IMR-90 (cell line): ENCODE measurements at regions not wholly inside any gene's neighbourhood (a gene's known extent, or its start where the extent isn't known, plus 50 kb on each side); places are given as distances from the start of the nearest gene placed in this dataset.

Experiments used
- ATAC-seq: fragments of 200-7000 bp; cut with Tn5 transposase; 2 replicates; pipeline ENCODE4 v1.9.1; 2020; ENCODE audit warnings: low read depth, mild to moderate bottlenecking, moderate library complexity
- BruUV-seq: library from RNA; stranded (reverse); fragments of 400-500 nt; replicated peaks from 2 replicates; lab custom pipeline; 2021; lab: Mats Ljungman, UMichigan
- CTCF ChIA-PET: fragments of 300-600 bp; formaldehyde crosslinking; extraction: SDS; loops from one replicate; lab custom pipeline; 2021; ENCODE audit warnings: antibody characterized with exemption; lab: Yijun Ruan, JAX
- POLR2A ChIA-PET: fragments of 300-600 bp; sonication (Branson Sonifier 250); formaldehyde crosslinking; loops from one replicate; lab custom pipeline; 2022; ENCODE audit warnings: antibody characterized with exemption; ENCODE audit not compliant: unreplicated experiment; lab: Charles Lee
- DNase-seq: peaks from one replicate; pipeline ENCODE4 v3.0.0; 2013
- H2AFZ ChIP-seq: replicated peaks from 2 replicates; pipeline ENCODE3; 2013; ENCODE audit warnings: low read length, mild to moderate bottlenecking; ENCODE audit not compliant: poor library complexity
- H2AK5ac ChIP-seq: 2 replicates; pipeline ENCODE4 v1.6.1; 2013; ENCODE audit warnings: low read depth, low read length, inconsistent platforms
- H2AK9ac ChIP-seq: replicated peaks from 2 replicates; pipeline ENCODE3; 2013; ENCODE audit warnings: mild to moderate bottlenecking, low read depth, low read length, moderate library complexity; ENCODE audit not compliant: poor library complexity
- H2BK120ac ChIP-seq: 2 replicates; pipeline ENCODE4 v1.6.1; 2013; ENCODE audit warnings: low read depth, low read length, inconsistent platforms
- H2BK15ac ChIP-seq: 3 replicates; pipeline ENCODE4 v1.6.1; 2013; ENCODE audit warnings: low read depth, low read length, inconsistent platforms
- H2BK20ac ChIP-seq: 2 replicates; pipeline ENCODE4 v1.6.1; 2013; ENCODE audit warnings: low read depth, mild to moderate bottlenecking, inconsistent platforms, low read length, moderate library complexity
- H2BK5ac ChIP-seq: 2 replicates; pipeline ENCODE4 v1.6.1; 2013; ENCODE audit warnings: mild to moderate bottlenecking, low read depth, low read length, inconsistent platforms; ENCODE audit not compliant: poor library complexity, severe bottlenecking
- H3K14ac ChIP-seq: replicated peaks from 2 replicates; pipeline ENCODE4 v1.6.1; 2013; ENCODE audit warnings: low read depth, low read length, inconsistent platforms
- H3K18ac ChIP-seq: 2 replicates; pipeline ENCODE4 v1.6.1; 2013; ENCODE audit warnings: low read depth, low read length, control low read depth
- H3K23ac ChIP-seq: 2 replicates; pipeline ENCODE4 v1.6.1; 2013; ENCODE audit warnings: low read depth, low read length, inconsistent platforms
- H3K27ac ChIP-seq: 2 replicates; pipeline ENCODE4 v1.5.1; 2013; ENCODE audit warnings: mild to moderate bottlenecking, control low read depth, low read length; ENCODE audit not compliant: insufficient read depth
- H3K27me3 ChIP-seq: 2 replicates; pipeline ENCODE4 v1.6.1; 2013; ENCODE audit warnings: low read length; ENCODE audit not compliant: control insufficient read depth, insufficient read depth
- H3K36me3 ChIP-seq: 2 replicates; pipeline ENCODE4 v1.6.1; 2013; ENCODE audit warnings: low read length, mixed read lengths; ENCODE audit not compliant: control insufficient read depth, insufficient read depth
- H3K4ac ChIP-seq: 2 replicates; pipeline ENCODE4 v1.6.1; 2013; ENCODE audit warnings: low read depth, low read length, inconsistent platforms
- H3K4me1 ChIP-seq: 2 replicates; pipeline ENCODE4 v1.6.1; 2013; ENCODE audit warnings: low read length, mixed read lengths; ENCODE audit not compliant: control insufficient read depth, insufficient read depth
- H3K4me2 ChIP-seq: 2 replicates; pipeline ENCODE4 v1.6.1; 2013; ENCODE audit warnings: low read depth, mild to moderate bottlenecking, control low read depth, low read length, moderate library complexity
- H3K4me3 ChIP-seq: 2 replicates; pipeline ENCODE4 v1.5.1; 2013; ENCODE audit warnings: low read depth, mild to moderate bottlenecking, control low read depth, low read length, moderate library complexity; ENCODE audit not compliant: insufficient read depth
- H3K56ac ChIP-seq: 2 replicates; pipeline ENCODE4 v1.6.1; 2013; ENCODE audit warnings: low read length, inconsistent platforms; ENCODE audit not compliant: insufficient read depth; ENCODE audit errors: extremely low read depth
- H3K79me1 ChIP-seq, 2 experiments: 2 replicates each; pipeline ENCODE4 v1.6.1; 2013; ENCODE audit warnings: low read length in 2 of 2, inconsistent platforms in 1 of 2, low read depth in 1 of 2
- H3K9ac ChIP-seq: 2 replicates; pipeline ENCODE4 v1.6.1; 2013; ENCODE audit warnings: low read depth, low read length, control low read depth
- H3K9me1 ChIP-seq: 2 replicates; pipeline ENCODE4 v1.6.1; 2013; ENCODE audit warnings: low read length, inconsistent platforms; ENCODE audit not compliant: insufficient read depth
- H3K9me3 ChIP-seq: 2 replicates; pipeline ENCODE4 v1.6.1; 2013; ENCODE audit warnings: low read length; ENCODE audit not compliant: control insufficient read depth, insufficient read depth
- H4K20me1 ChIP-seq: 2 replicates; pipeline ENCODE4 v1.6.1; 2013; ENCODE audit warnings: low read length, inconsistent platforms; ENCODE audit not compliant: insufficient read depth
- H4K5ac ChIP-seq: 2 replicates; pipeline ENCODE4 v1.6.1; 2013; ENCODE audit warnings: mild to moderate bottlenecking, low read depth, low read length, control low read depth
- H4K8ac ChIP-seq, 2 experiments: 2 replicates each; pipeline ENCODE4 v1.6.1; 2013; ENCODE audit warnings: low read depth in 2 of 2, low read length in 2 of 2, control low read depth in 1 of 2, inconsistent platforms in 1 of 2
- H4K91ac ChIP-seq: 2 replicates; pipeline ENCODE4 v1.6.1; 2013; ENCODE audit warnings: low read depth, low read length, inconsistent platforms; ENCODE audit not compliant: insufficient read depth
- SMC3 ChIP-seq: fragments of 150-350 bp; IDR thresholded peaks from 2 replicates; pipeline ENCODE4 v1.6.1; 2016; ENCODE audit warnings: low read depth, mild to moderate bottlenecking, antibody characterized with exemption, low read length, moderate library complexity
- WGBS, 2 experiments: methylation state at CpG; one replicate each; pipeline versions ENCODE4 v1.1.5 to v1.1.7; 2013; ENCODE audit warnings: missing lambda C conversion rate in 2 of 2; ENCODE audit not compliant: insufficient read length in 1 of 2; ENCODE audit errors: extremely low coverage in 2 of 2; 5-methylcytosine and 5-hydroxymethylcytosine counted together
- dilution Hi-C: fragments of 300-500 bp; cut with HindIII; formaldehyde crosslinking; loops from one replicate; pipeline ENCODE4 v1.14.3; 2018; ENCODE audit warnings: low sequenced_read_pairs; ENCODE audit not compliant: unreplicated experiment
- in situ Hi-C: fragments of 300-500 bp; cut with MboI; formaldehyde crosslinking; loops from 3 replicates; pipeline ENCODE4 v1.14.3; 2019; ENCODE audit warnings: low sequenced_read_pairs, inconsistent platforms, mixed read lengths
- intact Hi-C: fragments of 100-400 bp; cut with micrococcal nuclease; formaldehyde crosslinking; loops from 2 replicates; pipeline ENCODE4 v1.10.0; 2022
- TF ChIP-seq, protein P1 (sequence below): conservative IDR thresholded peaks from 2 replicates; pipeline ENCODE4 v1.5.1; 2012; ENCODE audit warnings: mild to moderate bottlenecking, low read depth, low read length, improper control_type of control experiment

DNA sequence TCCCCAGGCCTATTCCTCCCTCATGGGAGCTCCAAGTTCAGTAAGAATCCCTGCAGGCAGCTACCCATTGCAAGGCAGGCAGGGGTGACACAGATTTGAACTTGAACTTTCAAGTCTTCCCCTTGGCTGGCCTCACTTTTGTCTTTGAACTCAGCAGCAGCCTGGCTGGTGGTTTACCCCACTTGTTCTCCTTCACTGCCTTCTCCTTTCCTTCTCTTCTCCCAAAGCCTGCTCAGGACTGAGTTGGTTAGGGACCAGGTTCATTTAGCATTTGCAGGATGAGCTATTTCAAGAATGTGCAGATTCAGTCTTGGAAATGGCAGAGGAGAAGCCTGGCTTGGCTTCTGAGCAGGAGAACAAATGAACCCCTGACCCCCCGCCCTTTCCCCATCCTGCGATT is 67.7 kb upstream of the TBX3 start:
- peak overlapping the region; percentile 23; the same call in 1 of the 2 replicates for H2BK20ac ChIP-seq
- no peak overlapping the region for H2AK5ac ChIP-seq
- in situ Hi-C loops = no loop called here
- no peaks in the 10 kb centered on the region for H3K27me3 ChIP-seq
- H2BK15ac ChIP-seq = no peak overlapping the region
- intact Hi-C loops = no loop called here
- H3K4me3 ChIP-seq = no peak overlapping the region
- no peaks in the 10 kb centered on the region for H3K9me3 ChIP-seq
- no peak overlapping the region; the same call in 1 of the 2 replicates for H3K23ac ChIP-seq
- H3K79me1 ChIP-seq = peaks cover 0 to 10% of the 10 kb centered on the region in 2 experiments; a peak in 1 of 4 replicates
- no peaks in the 10 kb centered on the region for H4K20me1 ChIP-seq
- H4K8ac ChIP-seq = no peak overlapping the region
- peak overlapping the region; percentile 51; the same call in 1 of the 2 replicates for H4K91ac ChIP-seq
- H3K9me1 ChIP-seq = peaks cover 5% of the 10 kb centered on the region
- dilution Hi-C loops = no loop called here
- no peak overlapping the region for H3K56ac ChIP-seq
- H2AK9ac ChIP-seq = peak overlapping the region; percentile 32
- H3K14ac ChIP-seq = no peak overlapping the region
- peak overlapping the region; percentile 32; the same call in 1 of the 2 replicates for H3K4ac ChIP-seq
- no peak overlapping the region for H2BK5ac ChIP-seq
- ChIA-PET CTCF (interaction anchor here (0.6 kb wide), 1 partner anchor 1125 kb away, joined by 3 read pairs; no protein-coding TSS in a partner anchor), POLR2A (no interaction called here)
- H3K4me2 ChIP-seq = no peak overlapping the region
- H3K4me1 ChIP-seq = peaks cover 23% of the 10 kb centered on the region
- TF ChIP-seq, protein P1, sequence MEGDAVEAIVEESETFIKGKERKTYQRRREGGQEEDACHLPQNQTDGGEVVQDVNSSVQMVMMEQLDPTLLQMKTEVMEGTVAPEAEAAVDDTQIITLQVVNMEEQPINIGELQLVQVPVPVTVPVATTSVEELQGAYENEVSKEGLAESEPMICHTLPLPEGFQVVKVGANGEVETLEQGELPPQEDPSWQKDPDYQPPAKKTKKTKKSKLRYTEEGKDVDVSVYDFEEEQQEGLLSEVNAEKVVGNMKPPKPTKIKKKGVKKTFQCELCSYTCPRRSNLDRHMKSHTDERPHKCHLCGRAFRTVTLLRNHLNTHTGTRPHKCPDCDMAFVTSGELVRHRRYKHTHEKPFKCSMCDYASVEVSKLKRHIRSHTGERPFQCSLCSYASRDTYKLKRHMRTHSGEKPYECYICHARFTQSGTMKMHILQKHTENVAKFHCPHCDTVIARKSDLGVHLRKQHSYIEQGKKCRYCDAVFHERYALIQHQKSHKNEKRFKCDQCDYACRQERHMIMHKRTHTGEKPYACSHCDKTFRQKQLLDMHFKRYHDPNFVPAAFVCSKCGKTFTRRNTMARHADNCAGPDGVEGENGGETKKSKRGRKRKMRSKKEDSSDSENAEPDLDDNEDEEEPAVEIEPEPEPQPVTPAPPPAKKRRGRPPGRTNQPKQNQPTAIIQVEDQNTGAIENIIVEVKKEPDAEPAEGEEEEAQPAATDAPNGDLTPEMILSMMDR = no peak
- no peak for TF ChIP-seq SMC3
- H4K5ac ChIP-seq = no peak overlapping the region
- peak overlapping the region; percentile 6 for H2AFZ ChIP-seq
- DNase-seq (no peak), ATAC-seq (peak; percentile 16; the same call in 1 of the 2 replicates)
- no TSS peak for BruUV-seq
- WGBS, 2 experiments = no CpG with 5 or more reads among the region's 2 CpGs
- H3K36me3 ChIP-seq = no peaks in the 10 kb centered on the region
- 0 out of 2 replicates have a peak overlapping the region, but pooled peaks have one; percentile 5 for H3K18ac ChIP-seq
- H2BK120ac ChIP-seq = peak overlapping the region; percentile 60
- H3K9ac ChIP-seq = no peak overlapping the region
- no peak overlapping the region for H3K27ac ChIP-seq
